ENCODE measurements at regions not wholly inside any gene's neighbourhood (a gene's known extent, or its start where the extent isn't known, plus 50 kb on each side); places are given as distances from the start of the nearest gene placed in this dataset.
A peak's percentile ranks its signal among the peaks of the same experiment; 100 is the strongest.

DNA sequence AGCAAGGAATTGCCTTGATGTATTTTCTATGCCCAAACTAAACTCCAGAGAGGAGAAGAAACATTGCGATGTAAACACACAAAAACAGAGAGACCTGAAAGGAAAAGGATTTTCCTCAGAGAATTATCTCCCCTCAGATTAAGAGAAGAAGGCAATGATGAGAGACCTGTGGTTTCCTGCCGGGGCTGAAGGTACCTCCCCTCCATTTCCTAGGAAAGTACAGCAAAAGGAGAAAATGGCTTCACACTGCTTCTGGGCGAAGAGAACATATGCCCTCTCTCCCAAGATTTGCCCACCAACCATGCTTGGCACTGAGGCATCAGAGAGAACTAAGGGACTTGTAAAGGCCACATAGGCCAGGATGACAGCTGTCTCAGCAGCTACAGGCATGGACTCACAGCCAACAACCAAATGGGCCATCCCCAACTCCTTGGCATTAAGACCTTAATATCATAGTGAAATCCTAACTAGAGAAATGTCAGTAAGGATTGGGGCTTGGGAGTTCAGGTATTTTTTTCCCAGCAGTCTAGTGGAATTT is 523.0 kb downstream of the PTPRC start:
- Histone ChIP-seq H3K27ac (ENCODE audit: low read depth, low read length, poor library complexity, severe bottlenecking) (peak overlapping the region; percentile 100), H3K36me3 (ENCODE audit: insufficient read depth, low read length, poor library complexity, severe bottlenecking) (peaks cover 7% of the 10 kb centered on the region), H3K27me3 (replicated peaks; ENCODE audit: insufficient read depth, low read depth, low read length, poor library complexity) (no peaks in the 10 kb centered on the region), H3K9me3 (ENCODE audit: low read depth, low read length, poor library complexity, severe bottlenecking) (no peaks in the 10 kb centered on the region), H3K4me1 (ENCODE audit: insufficient read depth, low read length, poor library complexity, severe bottlenecking) (peaks cover 63% of the 10 kb centered on the region), H3K4me3 (ENCODE audit: low read depth, low read length, poor library complexity, severe bottlenecking) (no peak overlapping the region)
- TF ChIP-seq, protein P1, sequence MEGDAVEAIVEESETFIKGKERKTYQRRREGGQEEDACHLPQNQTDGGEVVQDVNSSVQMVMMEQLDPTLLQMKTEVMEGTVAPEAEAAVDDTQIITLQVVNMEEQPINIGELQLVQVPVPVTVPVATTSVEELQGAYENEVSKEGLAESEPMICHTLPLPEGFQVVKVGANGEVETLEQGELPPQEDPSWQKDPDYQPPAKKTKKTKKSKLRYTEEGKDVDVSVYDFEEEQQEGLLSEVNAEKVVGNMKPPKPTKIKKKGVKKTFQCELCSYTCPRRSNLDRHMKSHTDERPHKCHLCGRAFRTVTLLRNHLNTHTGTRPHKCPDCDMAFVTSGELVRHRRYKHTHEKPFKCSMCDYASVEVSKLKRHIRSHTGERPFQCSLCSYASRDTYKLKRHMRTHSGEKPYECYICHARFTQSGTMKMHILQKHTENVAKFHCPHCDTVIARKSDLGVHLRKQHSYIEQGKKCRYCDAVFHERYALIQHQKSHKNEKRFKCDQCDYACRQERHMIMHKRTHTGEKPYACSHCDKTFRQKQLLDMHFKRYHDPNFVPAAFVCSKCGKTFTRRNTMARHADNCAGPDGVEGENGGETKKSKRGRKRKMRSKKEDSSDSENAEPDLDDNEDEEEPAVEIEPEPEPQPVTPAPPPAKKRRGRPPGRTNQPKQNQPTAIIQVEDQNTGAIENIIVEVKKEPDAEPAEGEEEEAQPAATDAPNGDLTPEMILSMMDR (conservative IDR thresholded peaks at IDR 0.05; ENCODE audit: low read depth, low read length): no peak
- no peak for TF ChIP-seq EZH2 (IDR thresholded peaks at IDR 0.05; ENCODE audit: borderline replicate concordance, low read depth, low read length, poor library complexity, severe bottlenecking)
- DNase-seq (ENCODE audit: low spot score): peak; percentile 72
- intact Hi-C loops (cut with micrococcal nuclease; ENCODE audit: unreplicated experiment): loop anchor here (1.0 to 2.0 kb wide), 10 partner anchors 64 to 520 kb away; no protein-coding TSS in a partner anchor
- ChIA-PET POLR2A (ENCODE audit: low non-redundant PET) (interaction anchor here (0.6 kb wide), 1 partner anchor 150 kb away, joined by 3 read pairs; no protein-coding TSS in a partner anchor), CTCF (interaction anchor here (0.6 to 1.1 kb wide), 4 partner anchors 260 to 400 kb away, joined by 3 to 4 read pairs (median 4); no protein-coding TSS in a partner anchor)
- BruUV-seq (replicated peaks): TSS peak; percentile 34

DNA sequence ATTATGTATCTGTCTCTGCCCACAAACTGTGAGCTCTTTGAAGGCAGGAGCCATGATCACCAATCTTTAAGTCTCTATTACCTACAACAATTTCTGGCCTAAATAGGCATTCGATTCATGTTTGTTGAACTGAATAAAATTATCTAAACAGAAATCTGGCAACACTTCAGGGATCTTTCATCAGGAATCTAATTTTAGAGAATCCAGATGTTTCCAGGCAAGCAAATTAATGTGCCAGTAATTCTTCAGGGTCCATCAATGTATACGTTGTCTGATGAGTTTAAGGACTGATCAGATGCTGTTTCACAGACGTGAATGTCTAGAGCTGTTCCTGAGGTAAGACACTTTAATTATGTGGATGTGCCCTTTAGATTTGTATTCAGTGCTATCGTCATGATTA is 524.4 kb downstream of the PTPRC start:
- CTCF ChIA-PET: interaction anchor here (1.0 kb wide), 1 partner anchor 149 kb away, joined by 4 read pairs; no protein-coding TSS in a partner anchor
- peak; percentile 70 for DNase-seq (ENCODE audit: low spot score)
- BruUV-seq (replicated peaks): no TSS peak
- intact Hi-C loops (cut with micrococcal nuclease; ENCODE audit: unreplicated experiment): no loop called here
- H3K4me3 ChIP-seq (ENCODE audit: low read depth, low read length, poor library complexity, severe bottlenecking): no peak overlapping the region
- H3K4me1 ChIP-seq (ENCODE audit: insufficient read depth, low read length, poor library complexity, severe bottlenecking): peaks cover 54% of the 10 kb centered on the region
- TF ChIP-seq, protein P1 (conservative IDR thresholded peaks at IDR 0.05; ENCODE audit: low read depth, low read length): no peak
- TF ChIP-seq EZH2 (IDR thresholded peaks at IDR 0.05; ENCODE audit: borderline replicate concordance, low read depth, low read length, poor library complexity, severe bottlenecking): no peak
- H3K27me3 ChIP-seq (replicated peaks; ENCODE audit: insufficient read depth, low read depth, low read length, poor library complexity): no peaks in the 10 kb centered on the region
- H3K9me3 ChIP-seq (ENCODE audit: low read depth, low read length, poor library complexity, severe bottlenecking): no peaks in the 10 kb centered on the region
- peak overlapping the region; percentile 100 for H3K27ac ChIP-seq (ENCODE audit: low read depth, low read length, poor library complexity, severe bottlenecking)
- POLR2A ChIA-PET (ENCODE audit: low non-redundant PET): interaction anchor here (1.0 kb wide), 1 partner anchor 11 kb away, joined by 8 read pairs; no protein-coding TSS in a partner anchor
- no peaks in the 10 kb centered on the region for H3K36me3 ChIP-seq (ENCODE audit: insufficient read depth, low read length, poor library complexity, severe bottlenecking)

DNA sequence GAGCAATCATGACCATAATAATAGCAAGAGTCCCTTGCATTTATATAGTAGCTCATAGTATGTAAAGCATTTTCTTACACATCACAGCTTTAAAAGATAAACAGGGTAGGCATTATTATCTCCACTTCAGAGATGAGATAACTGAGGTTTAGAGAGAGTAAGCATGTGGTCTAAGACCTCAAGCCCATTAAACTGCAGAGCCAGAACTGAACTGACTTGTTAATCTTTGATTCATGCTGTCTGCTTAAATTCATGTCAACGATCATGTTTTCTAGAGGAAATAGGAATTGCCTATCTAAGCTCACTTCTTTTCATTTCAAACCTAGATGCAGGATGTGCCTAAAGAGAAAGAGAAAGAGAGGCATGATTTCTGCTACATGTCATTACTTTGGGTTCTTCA is 524.8 kb downstream of the PTPRC start:
- peak overlapping the region; percentile 100 for H3K27ac ChIP-seq (ENCODE audit: low read depth, low read length, poor library complexity, severe bottlenecking)
- CTCF ChIA-PET: interaction anchor here (1.0 kb wide), 1 partner anchor 149 kb away, joined by 4 read pairs; no protein-coding TSS in a partner anchor
- no peaks in the 10 kb centered on the region for H3K27me3 ChIP-seq (replicated peaks; ENCODE audit: insufficient read depth, low read depth, low read length, poor library complexity)
- peaks cover 54% of the 10 kb centered on the region for H3K4me1 ChIP-seq (ENCODE audit: insufficient read depth, low read length, poor library complexity, severe bottlenecking)
- TF ChIP-seq, protein P1 (conservative IDR thresholded peaks at IDR 0.05; ENCODE audit: low read depth, low read length): no peak
- no peak for TF ChIP-seq EZH2 (IDR thresholded peaks at IDR 0.05; ENCODE audit: borderline replicate concordance, low read depth, low read length, poor library complexity, severe bottlenecking)
- no peak overlapping the region for H3K4me3 ChIP-seq (ENCODE audit: low read depth, low read length, poor library complexity, severe bottlenecking)
- no TSS peak for BruUV-seq (replicated peaks)
- H3K36me3 ChIP-seq (ENCODE audit: insufficient read depth, low read length, poor library complexity, severe bottlenecking): no peaks in the 10 kb centered on the region
- H3K9me3 ChIP-seq (ENCODE audit: low read depth, low read length, poor library complexity, severe bottlenecking): no peaks in the 10 kb centered on the region
- POLR2A ChIA-PET (ENCODE audit: low non-redundant PET): interaction anchor here (1.0 kb wide), 1 partner anchor 12 kb away, joined by 8 read pairs; no protein-coding TSS in a partner anchor
- no peak for DNase-seq (ENCODE audit: low spot score)
- intact Hi-C loops (cut with micrococcal nuclease; ENCODE audit: unreplicated experiment): no loop called here

Data from A673 (cell line).